ENCODE measurements at regions not wholly inside any gene's neighbourhood (a gene's known extent, or its start where the extent isn't known, plus 50 kb on each side); places are given as distances from the start of the nearest gene placed in this dataset.

DNA sequence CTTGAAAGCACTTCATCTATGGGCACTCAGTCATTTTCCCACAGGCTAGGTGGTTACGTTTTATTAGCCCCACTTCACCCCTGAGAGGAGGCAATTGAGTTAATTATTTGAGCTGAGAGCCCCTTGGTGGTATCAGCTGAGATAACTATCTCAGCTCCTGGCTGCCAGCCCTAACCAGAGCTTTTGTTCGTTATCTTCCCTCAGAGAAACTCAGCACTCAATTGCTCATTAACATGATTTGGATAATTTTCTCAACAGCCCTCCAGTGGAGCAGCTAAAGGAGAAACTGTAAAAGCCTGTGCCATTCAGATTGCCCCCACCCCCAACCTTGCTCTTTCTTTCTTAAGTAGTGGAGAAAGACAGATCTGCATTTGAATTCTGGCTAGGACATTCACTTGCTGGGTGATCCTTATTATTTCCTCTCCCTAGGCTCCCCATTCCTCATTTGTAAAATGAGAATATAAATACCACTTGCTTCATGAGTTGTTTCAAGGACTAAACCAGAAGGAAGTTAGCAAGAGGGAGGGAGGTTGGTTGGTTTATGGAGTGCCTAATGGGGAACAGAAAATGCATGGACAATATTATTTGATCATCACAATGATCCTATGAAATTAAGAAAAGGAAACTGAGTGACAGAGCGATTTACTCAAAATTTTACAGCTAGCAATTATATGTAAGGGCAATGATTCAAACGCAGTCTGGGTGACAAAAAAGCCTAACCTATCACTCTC is 218.7 kb upstream of the FGGY start:
- Histone ChIP-seq H3K4me1 (ENCODE audit: insufficient read depth, low read length) (peaks cover 13% of the 10 kb centered on the region), H3K9me3 (ENCODE audit: insufficient read depth, low read depth, low read length) (no peaks in the 10 kb centered on the region), H3K4me3 (ENCODE audit: insufficient read depth, low read depth, low read length) (no peak overlapping the region), H3K27me3 (ENCODE audit: insufficient read depth, low read length) (no peaks in the 10 kb centered on the region), H3K27ac (ENCODE audit: low read depth, low read length) (no peak overlapping the region), H3K4me2 (ENCODE audit: low read length) (no peak overlapping the region), H3K36me3 (ENCODE audit: insufficient read depth, low read length) (no peaks in the 10 kb centered on the region), H3K9ac (ENCODE audit: low read length) (no peak overlapping the region), H2AFZ (ENCODE audit: low read depth, low read length) (no peak overlapping the region), H3K79me2 (ENCODE audit: insufficient read depth, low read length) (no peaks in the 10 kb centered on the region), H4K20me1 (ENCODE audit: insufficient read depth, low read length) (no peaks in the 10 kb centered on the region)
- DNase-seq (ENCODE audit: low read depth) (no peak), FAIRE-seq (no peak)
- no peak overlapping the region for H3K4me3 Mint-ChIP-seq (ENCODE audit: unreplicated experiment)
- peaks cover 4% of the 10 kb centered on the region for H3K27me3 Mint-ChIP-seq (ENCODE audit: low read depth, unreplicated experiment)
- TF ChIP-seq CTCF (IDR thresholded peaks at IDR 0.05; ENCODE audit: insufficient read depth, low read depth, low read length) (no peak), EZH2 (IDR thresholded peaks at IDR 0.05; ENCODE audit: insufficient read depth, low read length) (no peak)
- no peaks in the 10 kb centered on the region for H3K36me3 Mint-ChIP-seq (ENCODE audit: low read depth, unreplicated experiment)
- H3K27ac Mint-ChIP-seq (ENCODE audit: unreplicated experiment): no peak overlapping the region
- peaks cover 29% of the 10 kb centered on the region for H3K4me1 Mint-ChIP-seq (ENCODE audit: low read depth, unreplicated experiment)
- H3K9me3 Mint-ChIP-seq (ENCODE audit: unreplicated experiment): no peaks in the 10 kb centered on the region

DNA sequence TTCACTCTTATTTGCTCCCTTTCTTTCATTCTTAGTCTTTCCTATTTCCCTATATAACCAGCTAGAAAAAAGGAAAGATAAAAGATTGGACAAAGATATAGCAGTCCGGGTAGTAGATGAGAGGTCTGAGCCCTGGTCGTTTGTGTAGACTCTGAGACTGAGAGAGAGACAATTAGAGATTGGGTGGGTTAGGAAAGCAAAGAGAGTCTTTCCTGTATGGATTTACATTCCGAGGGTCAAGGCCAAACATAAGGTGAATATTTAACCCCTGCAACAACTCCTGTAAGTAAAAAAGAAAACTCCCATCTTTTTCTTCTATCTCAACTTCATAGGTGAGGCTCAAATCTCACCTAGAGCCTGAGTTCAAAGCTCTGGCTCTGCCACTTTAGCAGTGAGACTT is 218.0 kb upstream of the FGGY start:
- no peak overlapping the region for H3K9ac ChIP-seq (ENCODE audit: low read length)
- H3K4me2 ChIP-seq (ENCODE audit: low read length): no peak overlapping the region
- no peak overlapping the region for H3K4me3 ChIP-seq (ENCODE audit: insufficient read depth, low read depth, low read length)
- H3K36me3 Mint-ChIP-seq (ENCODE audit: low read depth, unreplicated experiment): no peaks in the 10 kb centered on the region
- FAIRE-seq (no peak), DNase-seq (ENCODE audit: low read depth) (no peak)
- no peak overlapping the region for H3K27ac Mint-ChIP-seq (ENCODE audit: unreplicated experiment)
- peaks cover 15% of the 10 kb centered on the region for H3K4me1 ChIP-seq (ENCODE audit: insufficient read depth, low read length)
- H3K9me3 Mint-ChIP-seq (ENCODE audit: unreplicated experiment): no peaks in the 10 kb centered on the region
- H3K9me3 ChIP-seq (ENCODE audit: insufficient read depth, low read depth, low read length): no peaks in the 10 kb centered on the region
- H3K27me3 ChIP-seq (ENCODE audit: insufficient read depth, low read length): no peaks in the 10 kb centered on the region
- peaks cover 4% of the 10 kb centered on the region for H3K27me3 Mint-ChIP-seq (ENCODE audit: low read depth, unreplicated experiment)
- no peak for TF ChIP-seq EZH2 (IDR thresholded peaks at IDR 0.05; ENCODE audit: insufficient read depth, low read length)
- no peaks in the 10 kb centered on the region for H4K20me1 ChIP-seq (ENCODE audit: insufficient read depth, low read length)
- no peaks in the 10 kb centered on the region for H3K79me2 ChIP-seq (ENCODE audit: insufficient read depth, low read length)
- peaks cover 29% of the 10 kb centered on the region for H3K4me1 Mint-ChIP-seq (ENCODE audit: low read depth, unreplicated experiment)
- no peak overlapping the region for H2AFZ ChIP-seq (ENCODE audit: low read depth, low read length)
- H3K36me3 ChIP-seq (ENCODE audit: insufficient read depth, low read length): no peaks in the 10 kb centered on the region
- H3K4me3 Mint-ChIP-seq (ENCODE audit: unreplicated experiment): no peak overlapping the region
- no peak overlapping the region for H3K27ac ChIP-seq (ENCODE audit: low read depth, low read length)

GRCh38 chr1:59079434-59080140 is 217.3 kb upstream of the FGGY start:
- H3K27me3 ChIP-seq (ENCODE audit: insufficient read depth, low read length): no peaks in the 10 kb centered on the region
- peaks cover 22% of the 10 kb centered on the region for H3K4me1 ChIP-seq (ENCODE audit: insufficient read depth, low read length)
- Mint-ChIP-seq H3K36me3 (ENCODE audit: low read depth, unreplicated experiment) (no peaks in the 10 kb centered on the region), H3K4me1 (ENCODE audit: low read depth, unreplicated experiment) (peaks cover 33% of the 10 kb centered on the region), H3K9me3 (ENCODE audit: unreplicated experiment) (peaks cover 3% of the 10 kb centered on the region), H3K4me3 (ENCODE audit: unreplicated experiment) (no peak overlapping the region), H3K27ac (ENCODE audit: unreplicated experiment) (no peak overlapping the region), H3K27me3 (ENCODE audit: low read depth, unreplicated experiment) (peaks cover 4% of the 10 kb centered on the region)
- DNase-seq (ENCODE audit: low read depth): peak; percentile 59
- H3K36me3 ChIP-seq (ENCODE audit: insufficient read depth, low read length): no peaks in the 10 kb centered on the region
- H2AFZ ChIP-seq (ENCODE audit: low read depth, low read length): no peak overlapping the region
- no peaks in the 10 kb centered on the region for H3K79me2 ChIP-seq (ENCODE audit: insufficient read depth, low read length)
- H3K27ac ChIP-seq (ENCODE audit: low read depth, low read length): no peak overlapping the region
- H3K4me3 ChIP-seq (ENCODE audit: insufficient read depth, low read depth, low read length): no peak overlapping the region
- H3K9ac ChIP-seq (ENCODE audit: low read length): no peak overlapping the region
- no peak for FAIRE-seq
- no peaks in the 10 kb centered on the region for H4K20me1 ChIP-seq (ENCODE audit: insufficient read depth, low read length)
- TF ChIP-seq CTCF (IDR thresholded peaks at IDR 0.05; ENCODE audit: insufficient read depth, low read depth, low read length): no peak
- TF ChIP-seq EZH2 (IDR thresholded peaks at IDR 0.05; ENCODE audit: insufficient read depth, low read length): no peak
- no peaks in the 10 kb centered on the region for H3K9me3 ChIP-seq (ENCODE audit: insufficient read depth, low read depth, low read length)
- peak overlapping the region; percentile 22 for H3K4me2 ChIP-seq (ENCODE audit: low read length)

All from astrocyte (in vitro differentiated cells and primary cell).